Spleen (tissue), 11 donors: ENCODE measurements at regions not wholly inside any gene's neighbourhood (a gene's known extent, or its start where the extent isn't known, plus 50 kb on each side); places are given as distances from the start of the nearest gene placed in this dataset.
"Not testable (repeated sequence)": the region's sequence is repeated elsewhere in the genome, so short reads cannot be mapped to it uniquely, and the experiment has no call there.

Source experiments
- DNase-seq: peaks from one replicate; pipeline ENCODE4 v3.0.0-alpha.2; 2020
- H3K27ac ChIP-seq, 8 donors: fragments of 200-600 bp; sonication (generic) in 7 of 8; 1 replicate in 4 of 8; 2 replicates in 4 of 8; pipeline versions ENCODE4 v1.5.0 to v1.8.0; 2016 to 2021; ENCODE audit warnings: inconsistent platforms in 4 of 8, mild to moderate bottlenecking in 4 of 8, moderate library complexity in 1 of 8
- H3K27me3 ChIP-seq, 7 donors: fragments of 200-600 bp; sonication (generic) in 6 of 7; replicated peaks in 1 of 7; 1 replicate in 4 of 7; 2 replicates in 3 of 7; pipeline versions ENCODE4 v1.5.0 to v1.8.0; 2016 to 2021; ENCODE audit warnings: inconsistent platforms in 3 of 7, mild to moderate bottlenecking in 1 of 7
- H3K36me3 ChIP-seq, 6 donors: fragments of 200-600 bp; sonication (generic) in 5 of 6; 1 replicate in 4 of 6; 2 replicates in 2 of 6; pipeline versions ENCODE4 v1.5.0 to v1.8.0; 2016 to 2021; ENCODE audit warnings: inconsistent platforms in 2 of 6
- H3K4me1 ChIP-seq, 6 donors: fragments of 200-600 bp; sonication (generic) in 5 of 6; 1 replicate in 3 of 6; 2 replicates in 3 of 6; pipeline versions ENCODE4 v1.5.0 to v1.8.0; 2016 to 2021; ENCODE audit warnings: inconsistent platforms in 3 of 6
- H3K4me3 ChIP-seq, 8 donors: fragments of 200-600 bp; sonication (generic) in 7 of 8; 1 replicate in 4 of 8; 2 replicates in 4 of 8; pipeline versions ENCODE4 v1.5.0 to v1.8.0; 2016 to 2021; ENCODE audit warnings: inconsistent platforms in 4 of 8, mild to moderate bottlenecking in 4 of 8, moderate library complexity in 2 of 8
- H3K9me3 ChIP-seq, 8 donors: fragments of 200-600 bp; sonication (generic) in 7 of 8; 1 replicate in 4 of 8; 2 replicates in 4 of 8; pipeline versions ENCODE4 v1.5.0 to v1.8.0; 2016 to 2021; ENCODE audit warnings: inconsistent platforms in 4 of 8
- POLR2A ChIP-seq, 3 donors: fragments of 450-650 bp; IDR thresholded peaks; one replicate each; pipeline ENCODE4 v1.5.1; 2017; ENCODE audit warnings: antibody characterized with exemption in 3 of 3, mild to moderate bottlenecking in 1 of 3
- POLR2AphosphoS5 ChIP-seq, 3 donors: sonication (generic); formaldehyde crosslinking; IDR thresholded peaks; one replicate each; pipeline ENCODE4 v1.5.1; 2017; ENCODE audit warnings: antibody characterized with exemption in 3 of 3
- WGBS, 5 donors: extraction: QIAGEN DNeasy Blood & Tissue Kit in 3 of 5; methylation state at CpG; one replicate each; pipeline versions ENCODE4 v1.1.5 to v1.1.7; 2013 to 2018; 5-methylcytosine and 5-hydroxymethylcytosine counted together
- intact Hi-C: fragments of 100-400 bp; cut with DNase I; formaldehyde crosslinking; loops from one replicate; pipeline ENCODE4 v1.15.0; 2023; ENCODE audit warnings: low total_unique reads
- TF ChIP-seq, protein P1 (sequence below), 11 experiments: fragments of 200-600 bp in 7 of 11; fragments of 450-650 bp in 4 of 11; sonication (generic) in 4 of 11; IDR thresholded peaks in 8 of 11; conservative IDR thresholded peaks in 3 of 11; 1 replicate in 7 of 11; 2 replicates in 4 of 11; pipeline versions ENCODE4 v1.4.0 to v1.8.0; 2016 to 2021; ENCODE audit warnings: antibody characterized with exemption in 11 of 11, inconsistent platforms in 4 of 11, mild to moderate bottlenecking in 1 of 11
- donor health status: healthy with polysubstance abuse.
- donor health status: DM: no; HTN: no; CAD: no; lungs with moderate emphysema.
- donor health status: DM: no; HTN: no; CAD: no.
- donor health status: Bipolar disorder and iron deficiency.
- donor health status: healthy.
- donor health status: DM: no; HTN: no; CAD: no.
- donor health status: DM: yes; HTN: yes; CAD: no.

DNA sequence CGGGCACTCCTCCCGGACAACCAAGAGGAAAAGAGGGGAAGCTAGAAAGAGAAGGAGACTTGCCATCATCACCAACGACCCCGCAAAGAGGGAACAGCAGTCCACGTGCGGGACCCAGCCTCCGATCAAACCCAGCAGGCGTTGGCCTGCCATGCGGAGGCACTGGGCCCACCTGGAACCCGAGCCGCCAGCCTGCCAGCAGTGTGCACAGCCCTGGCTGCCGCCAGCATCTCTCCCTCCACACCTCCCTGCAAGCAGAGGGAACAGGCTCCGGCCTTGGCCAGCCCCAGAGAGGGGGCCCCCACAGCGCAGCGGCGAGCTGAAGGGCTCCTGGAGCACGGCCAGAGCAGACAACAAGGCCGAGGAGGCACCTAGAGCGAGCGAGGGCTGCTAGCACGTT lies 1244.7 kb upstream of the B3GALT2 start:
- no peaks in the 10 kb centered on the region for H3K4me1 ChIP-seq
- TF ChIP-seq, protein P1, sequence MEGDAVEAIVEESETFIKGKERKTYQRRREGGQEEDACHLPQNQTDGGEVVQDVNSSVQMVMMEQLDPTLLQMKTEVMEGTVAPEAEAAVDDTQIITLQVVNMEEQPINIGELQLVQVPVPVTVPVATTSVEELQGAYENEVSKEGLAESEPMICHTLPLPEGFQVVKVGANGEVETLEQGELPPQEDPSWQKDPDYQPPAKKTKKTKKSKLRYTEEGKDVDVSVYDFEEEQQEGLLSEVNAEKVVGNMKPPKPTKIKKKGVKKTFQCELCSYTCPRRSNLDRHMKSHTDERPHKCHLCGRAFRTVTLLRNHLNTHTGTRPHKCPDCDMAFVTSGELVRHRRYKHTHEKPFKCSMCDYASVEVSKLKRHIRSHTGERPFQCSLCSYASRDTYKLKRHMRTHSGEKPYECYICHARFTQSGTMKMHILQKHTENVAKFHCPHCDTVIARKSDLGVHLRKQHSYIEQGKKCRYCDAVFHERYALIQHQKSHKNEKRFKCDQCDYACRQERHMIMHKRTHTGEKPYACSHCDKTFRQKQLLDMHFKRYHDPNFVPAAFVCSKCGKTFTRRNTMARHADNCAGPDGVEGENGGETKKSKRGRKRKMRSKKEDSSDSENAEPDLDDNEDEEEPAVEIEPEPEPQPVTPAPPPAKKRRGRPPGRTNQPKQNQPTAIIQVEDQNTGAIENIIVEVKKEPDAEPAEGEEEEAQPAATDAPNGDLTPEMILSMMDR (IDR thresholded peaks at IDR 0.05 in 8 of 11, conservative IDR thresholded peaks at IDR 0.05 in 3 of 11): no peak
- TF ChIP-seq POLR2AphosphoS5 (IDR thresholded peaks at IDR 0.05) (no peak), POLR2A (IDR thresholded peaks at IDR 0.05) (no peak)
- no peak for DNase-seq
- H3K9me3 ChIP-seq: peaks cover 0 to 9% (median 0%) of the 10 kb centered on the region in 8 donors
- 88 to 95% (median 91%) methylated on average over 14 to 21 of the region's 21 CpGs for WGBS, 5 donors
- intact Hi-C loops: no loop called here
- no peak overlapping the region for H3K4me3 ChIP-seq
- H3K27me3 ChIP-seq: no peaks in the 10 kb centered on the region
- H3K27ac ChIP-seq: no peak overlapping the region
- H3K36me3 ChIP-seq: no peaks in the 10 kb centered on the region

- no peak overlapping the region for H3K4me3 ChIP-seq
- H3K9me3 ChIP-seq: peaks cover 0 to 35% (median 16%) of the 10 kb centered on the region in 8 donors
- DNase-seq: no peak
- no peak overlapping the region for H3K27ac ChIP-seq
- H3K4me1 ChIP-seq: no peaks in the 10 kb centered on the region
- H3K36me3 ChIP-seq: no peaks in the 10 kb centered on the region
- H3K27me3 ChIP-seq: no peaks in the 10 kb centered on the region
- intact Hi-C loops: no loop called here
- TF ChIP-seq, protein P1 (IDR thresholded peaks at IDR 0.05 in 8 of 11, conservative IDR thresholded peaks at IDR 0.05 in 3 of 11): no peak
- no peak for TF ChIP-seq POLR2A (IDR thresholded peaks at IDR 0.05)
- no peak for TF ChIP-seq POLR2AphosphoS5 (IDR thresholded peaks at IDR 0.05)
- WGBS, 5 donors: 68 to 97% (median 81%) methylated on average over 3 to 4 of the region's 4 CpGs
Observed at GRCh38 chr1:194420706-194421105, 1234.3 kb upstream of the B3GALT2 start.

GRCh38 chr1:194419721-194420120 lies 1233.3 kb upstream of the B3GALT2 start:
- no peak for TF ChIP-seq POLR2A (IDR thresholded peaks at IDR 0.05)
- TF ChIP-seq, protein P1 (IDR thresholded peaks at IDR 0.05 in 8 of 11, conservative IDR thresholded peaks at IDR 0.05 in 3 of 11): no peak
- H3K36me3 ChIP-seq: no peaks in the 10 kb centered on the region
- H3K4me3 ChIP-seq: no peak overlapping the region
- intact Hi-C loops: no loop called here
- H3K4me1 ChIP-seq: no peaks in the 10 kb centered on the region
- H3K9me3 ChIP-seq: peaks cover 0 to 45% (median 23%) of the 10 kb centered on the region in 8 donors
- WGBS, 5 donors: 63 to 89% (median 71%) methylated on average over 1 of the region's 1 CpG
- no peak for DNase-seq
- no peak overlapping the region for H3K27ac ChIP-seq
- H3K27me3 ChIP-seq: no peaks in the 10 kb centered on the region

DNA sequence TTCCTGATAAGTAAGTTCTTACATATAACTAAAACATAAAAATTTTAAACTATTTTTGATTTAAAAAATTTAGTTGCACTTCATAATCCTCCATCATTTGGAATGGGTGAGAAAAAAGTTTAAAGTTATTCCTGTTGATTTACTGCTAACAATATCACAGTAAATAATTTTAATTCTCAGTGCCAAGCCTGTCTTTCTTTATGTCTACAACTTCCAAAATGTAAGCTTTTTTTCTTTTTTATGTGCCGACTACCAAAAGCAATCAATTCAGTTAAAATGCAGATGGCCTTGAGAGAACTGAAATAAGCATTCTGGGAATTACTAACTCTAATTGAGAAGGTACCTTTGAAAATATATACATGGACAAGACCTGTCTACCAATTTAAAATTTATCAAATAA lies 1224.3 kb upstream of the B3GALT2 start:
- intact Hi-C loops: no loop called here
- Histone ChIP-seq H3K4me1 (no peaks in the 10 kb centered on the region), H3K4me3 (no peak overlapping the region), H3K9me3 (peaks cover 0 to 23% (median 18%) of the 10 kb centered on the region in 8 donors), H3K27me3 (no peaks in the 10 kb centered on the region), H3K36me3 (no peaks in the 10 kb centered on the region), H3K27ac (no peak overlapping the region)
- no peak for DNase-seq
- WGBS, 5 donors: 62 to 81% (median 76%) methylated on average over 1 of the region's 1 CpG
- no peak for TF ChIP-seq POLR2AphosphoS5 (IDR thresholded peaks at IDR 0.05)
- TF ChIP-seq POLR2A (IDR thresholded peaks at IDR 0.05): no peak
- TF ChIP-seq, protein P1 (IDR thresholded peaks at IDR 0.05 in 8 of 11, conservative IDR thresholded peaks at IDR 0.05 in 3 of 11): no peak

DNA sequence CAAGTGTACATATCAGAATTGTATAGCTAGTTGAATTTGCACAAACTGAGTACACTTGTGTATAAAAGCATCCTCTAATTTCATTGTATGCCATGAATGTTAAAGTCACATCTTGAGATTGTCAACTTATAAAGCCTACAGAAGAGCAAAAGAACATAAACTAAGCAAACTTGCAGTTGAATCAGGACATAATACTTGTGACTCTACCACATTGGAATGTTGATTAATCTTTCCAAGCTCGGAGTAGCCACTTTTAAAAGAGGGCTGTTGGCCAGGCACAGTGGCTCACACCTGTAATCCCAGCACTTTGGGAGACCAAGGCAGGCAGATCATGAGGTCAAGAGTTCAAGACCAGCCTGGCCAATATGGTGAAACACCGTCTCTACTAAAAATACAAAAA lies 1220.8 kb upstream of the B3GALT2 start:
- H3K9me3 ChIP-seq, H3K27ac ChIP-seq, H3K36me3 ChIP-seq, H3K4me3 ChIP-seq, H3K27me3 ChIP-seq, H3K4me1 ChIP-seq, intact Hi-C loops, DNase-seq: not testable (repeated sequence)
- 74 to 83% (median 78%) methylated on average over 2 of the region's 2 CpGs for WGBS, 5 donors
